NCI-H1092 (cell line): ENCODE measurements at regions not wholly inside any gene's neighbourhood (a gene's known extent, or its start where the extent isn't known, plus 50 kb on each side); places are given as distances from the start of the nearest gene placed in this dataset.

ENCODE experiments used
- DNase-seq: peaks from one replicate; lab custom pipeline; 2025; lab: John Stamatoyannopoulos, UW

DNA sequence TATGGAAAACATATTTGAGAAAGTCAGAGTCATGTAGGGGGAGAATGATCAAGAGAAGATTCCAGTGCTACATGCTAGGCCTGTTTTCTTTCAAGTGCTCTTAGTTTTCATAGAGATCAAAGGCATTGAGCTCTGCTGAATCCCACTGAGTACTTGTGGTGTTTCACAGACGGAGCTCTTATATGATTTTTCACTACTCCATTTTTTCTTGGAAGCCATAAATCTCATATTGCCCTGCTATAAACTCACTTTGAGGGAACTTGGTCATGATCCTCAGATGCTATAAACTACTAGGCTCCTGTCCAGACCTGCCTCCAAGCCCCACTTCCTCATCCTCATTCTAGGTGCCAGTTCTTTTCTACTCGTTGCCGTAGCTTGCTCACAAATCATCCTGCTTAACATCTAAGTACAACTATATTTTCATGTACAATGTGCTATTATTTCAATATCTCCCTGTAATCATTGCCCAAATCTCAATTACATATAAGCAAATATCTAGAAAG lies 180.8 kb upstream of the CCDC179 start:
- no peak for DNase-seq

DNA sequence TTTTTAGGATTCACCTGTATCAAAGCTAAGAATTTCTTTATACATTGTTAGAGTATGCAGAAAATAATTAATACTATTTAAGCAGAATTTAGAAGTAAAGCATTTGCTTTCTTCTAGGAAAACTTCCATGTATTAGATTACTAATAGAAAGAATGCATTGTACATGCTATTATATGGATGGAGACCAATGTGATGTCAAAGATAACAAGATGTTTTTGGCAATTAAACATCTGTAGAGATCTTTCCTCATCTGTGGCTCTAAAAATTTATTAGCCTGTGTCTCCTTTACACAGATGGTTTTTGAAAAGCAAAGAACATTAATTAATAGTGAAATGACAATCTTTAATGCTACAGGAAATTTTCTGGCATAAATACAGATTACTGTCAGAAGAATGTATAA lies 198.4 kb upstream of the CCDC179 start:
- DNase-seq: no peak

DNA sequence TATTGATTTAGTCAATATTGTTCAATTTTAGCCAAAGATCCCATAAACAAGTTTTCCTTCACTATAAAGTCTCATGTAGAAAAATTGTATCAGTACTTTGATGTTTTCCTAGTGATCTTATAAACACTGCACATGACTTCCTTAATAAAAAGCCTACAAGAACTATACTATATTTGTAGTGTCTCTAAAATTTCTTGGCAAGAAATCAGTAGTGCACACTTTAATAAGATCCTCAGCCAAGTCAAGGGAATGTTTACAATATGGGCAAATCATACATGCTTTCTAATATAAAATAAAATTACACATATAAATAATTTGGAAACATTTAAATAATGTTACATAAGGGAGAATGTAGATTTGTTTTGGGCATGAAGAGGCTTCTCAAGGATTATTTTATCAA lies 203.0 kb upstream of the CCDC179 start:
- no peak for DNase-seq

DNA sequence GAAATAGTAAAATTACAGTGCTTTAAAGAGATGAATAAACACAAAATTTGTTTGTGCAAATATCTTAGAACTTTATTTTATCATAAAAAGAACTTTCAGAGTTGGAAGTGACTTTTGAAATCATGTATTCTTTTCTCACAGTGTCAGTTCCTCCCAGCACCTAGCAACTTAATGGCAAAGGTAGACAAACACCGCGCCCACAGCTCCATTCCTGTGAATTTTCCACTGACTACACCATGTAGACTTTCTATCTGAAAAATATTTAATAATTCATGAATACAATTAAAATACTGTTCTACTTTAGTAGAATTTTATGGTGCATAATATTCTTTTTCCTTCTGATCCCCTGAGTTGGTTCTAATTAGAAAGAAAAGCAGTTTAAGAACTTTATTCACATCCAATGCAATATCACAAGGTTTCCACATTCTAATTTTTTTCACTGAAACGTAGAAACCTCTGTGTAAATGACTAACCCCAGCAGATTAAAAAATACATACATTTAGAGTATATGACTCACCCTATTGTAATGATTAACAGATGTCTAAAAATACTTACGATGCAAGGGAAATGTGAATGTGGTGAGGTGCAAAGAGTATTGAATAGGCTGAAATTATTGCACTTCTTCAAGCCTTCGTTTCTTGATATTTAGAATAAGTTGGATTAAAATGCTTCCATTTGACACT lies 218.2 kb upstream of the CCDC179 start:
- no peak for DNase-seq

DNA sequence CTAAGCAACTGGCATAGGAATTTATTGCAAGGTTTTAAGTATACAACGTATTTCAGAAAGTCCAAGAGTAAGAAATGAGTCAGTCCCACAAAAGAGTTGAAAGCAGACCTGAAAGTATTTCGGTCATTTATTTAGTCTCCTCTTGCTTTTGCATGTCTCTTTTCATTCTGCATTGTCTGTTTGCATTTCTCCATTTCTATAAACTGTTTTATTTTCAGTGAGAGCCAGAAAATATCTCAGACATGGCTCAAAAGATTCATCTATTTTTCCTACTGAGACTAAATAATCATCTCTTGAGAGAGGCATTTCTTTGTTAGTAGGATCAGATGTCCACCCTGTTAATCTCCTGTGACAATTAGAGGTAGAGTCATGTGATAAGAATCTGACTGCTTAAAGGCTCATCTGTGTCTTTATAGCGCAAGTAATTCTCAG lies 219.1 kb upstream of the CCDC179 start:
- DNase-seq: no peak

DNA sequence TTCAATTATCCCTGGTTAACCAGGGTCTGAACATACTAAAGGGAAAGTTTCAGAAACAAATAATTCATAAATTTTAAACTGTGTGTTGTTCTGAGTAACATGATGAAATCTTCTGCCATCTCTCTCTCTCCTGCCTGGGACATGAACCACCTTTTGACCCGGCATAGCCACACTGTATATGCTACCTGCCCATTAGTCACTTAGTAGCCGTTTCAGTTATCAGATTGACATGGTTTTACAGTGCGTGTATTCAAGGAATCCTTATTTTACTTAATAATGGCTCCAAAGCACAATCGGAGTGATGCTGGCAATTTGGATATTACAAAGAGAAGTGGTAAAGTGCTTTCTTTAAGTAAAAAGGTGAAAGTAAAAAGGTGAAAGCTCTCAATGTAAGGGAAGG lies 227.1 kb upstream of the CCDC179 start:
- no peak for DNase-seq

DNA sequence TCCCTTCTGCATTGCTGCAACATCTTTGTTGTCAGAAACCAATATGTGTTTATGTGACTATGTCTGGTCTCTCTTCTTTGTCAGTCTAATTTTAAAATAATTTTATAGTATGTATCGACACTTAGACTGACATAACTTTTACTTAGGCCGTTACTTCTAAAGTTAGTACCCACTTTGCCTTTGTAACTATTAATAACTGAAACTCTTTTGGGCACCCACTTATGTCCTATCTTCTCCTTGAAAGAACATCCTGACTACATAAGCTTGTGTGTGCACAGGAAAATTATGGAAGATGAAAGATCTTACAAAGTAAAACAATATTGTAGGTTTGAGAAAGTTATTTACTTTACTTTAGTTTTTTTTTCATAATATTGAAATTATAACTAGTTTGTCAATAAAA lies 230.4 kb upstream of the CCDC179 start:
- DNase-seq: no peak

DNA sequence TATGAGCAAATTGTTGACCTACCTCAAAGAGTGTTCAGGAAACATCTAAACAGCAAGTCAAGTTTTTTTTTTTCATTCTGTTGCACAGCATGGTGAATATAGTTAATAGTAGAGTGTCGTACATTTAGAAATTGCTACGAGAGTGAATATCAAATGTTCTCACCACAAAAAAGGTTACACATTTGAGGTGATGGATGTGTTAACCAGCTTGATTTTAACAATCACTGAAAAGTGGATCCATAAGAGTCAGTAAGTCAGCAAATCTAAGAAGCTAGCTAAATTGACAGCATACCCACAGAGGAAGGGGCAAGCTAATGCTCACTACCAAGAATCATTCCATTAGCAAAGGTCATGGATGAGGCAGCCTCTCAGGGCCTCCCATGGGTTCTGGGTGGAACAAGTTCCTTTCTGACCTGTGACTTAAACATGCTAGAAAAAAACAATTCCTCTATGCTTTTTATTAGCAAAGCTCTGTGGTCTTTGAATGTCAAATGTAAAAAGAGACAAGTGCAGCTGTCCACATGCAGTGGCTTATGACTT lies 235.4 kb upstream of the CCDC179 start:
- DNase-seq: no peak

DNA sequence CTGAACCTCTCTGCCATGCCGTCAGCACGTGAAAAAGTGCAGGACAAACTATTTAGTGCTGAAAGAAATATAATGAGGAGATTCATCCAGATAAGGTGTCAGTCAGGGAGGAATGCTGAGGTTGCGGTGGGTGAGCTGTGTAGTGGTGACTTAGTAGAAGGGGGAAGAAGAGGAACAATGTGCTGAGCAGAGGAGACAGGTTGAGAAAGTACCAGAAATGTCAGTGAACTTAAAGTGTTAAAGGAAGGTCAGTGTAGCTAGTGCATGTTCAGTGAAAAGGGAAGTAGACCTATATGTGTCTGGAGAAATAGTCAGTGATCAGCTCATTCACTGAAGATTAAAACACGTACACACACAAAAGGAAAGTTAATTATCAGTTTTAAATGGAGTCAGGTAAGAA lies 237.6 kb upstream of the CCDC179 start:
- no peak for DNase-seq

DNA sequence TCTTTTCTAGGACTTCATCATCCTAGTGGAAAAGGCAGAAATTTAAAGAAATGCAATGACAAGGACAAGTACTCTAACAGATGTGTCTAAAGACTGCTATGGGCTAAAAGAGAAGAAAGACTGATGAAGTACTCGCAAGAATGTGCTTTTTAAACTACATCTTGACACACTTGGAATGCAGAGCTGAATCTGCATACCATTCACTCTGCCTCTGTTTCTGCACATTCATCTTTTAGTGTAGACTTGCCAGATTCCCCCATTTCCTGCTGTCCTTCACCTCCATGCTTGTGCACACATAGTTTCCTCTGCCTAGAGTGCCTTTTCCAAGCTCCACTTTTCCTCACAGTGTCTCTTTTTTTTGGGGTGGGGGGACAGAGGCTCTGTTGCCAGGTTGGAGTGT lies 239.0 kb upstream of the CCDC179 start:
- no peak for DNase-seq

DNA sequence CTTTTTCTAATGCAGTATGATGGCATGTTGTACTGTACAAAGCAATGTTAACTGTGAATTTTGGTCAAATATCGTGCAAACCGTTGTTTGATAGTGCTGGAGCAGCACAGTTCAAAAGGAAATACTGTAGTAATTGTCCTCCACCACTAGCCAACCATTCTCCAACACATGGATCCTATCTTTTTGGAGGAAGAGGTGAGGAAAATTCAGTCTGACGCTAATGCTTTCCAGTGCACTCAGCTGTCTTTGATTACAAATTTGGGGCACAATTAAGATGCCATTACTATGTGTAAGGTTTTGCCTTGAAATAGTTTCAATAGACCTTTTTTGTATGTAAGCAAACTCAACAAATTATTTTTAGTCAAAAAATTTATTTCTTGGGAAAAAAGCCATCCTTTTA lies 240.5 kb upstream of the CCDC179 start:
- no peak for DNase-seq

DNA sequence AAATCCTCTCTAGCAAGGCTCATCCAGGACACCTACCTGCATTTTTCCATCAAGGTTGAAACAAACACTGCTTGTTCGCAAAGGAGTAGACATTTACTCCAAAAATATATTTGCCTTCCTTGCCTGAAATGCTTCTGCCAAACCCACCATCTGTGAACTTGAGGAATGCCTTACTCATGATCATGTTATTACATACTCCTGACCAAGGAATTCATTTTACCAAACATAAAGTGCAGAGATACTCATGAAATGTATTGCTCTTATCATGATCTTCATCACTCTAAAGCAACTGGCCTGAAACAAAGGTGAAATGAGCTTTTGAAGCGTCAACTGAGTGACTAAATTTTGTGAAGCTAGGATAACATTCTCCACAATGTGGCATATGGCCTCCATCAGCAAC lies 243.1 kb upstream of the CCDC179 start:
- DNase-seq: no peak

DNA sequence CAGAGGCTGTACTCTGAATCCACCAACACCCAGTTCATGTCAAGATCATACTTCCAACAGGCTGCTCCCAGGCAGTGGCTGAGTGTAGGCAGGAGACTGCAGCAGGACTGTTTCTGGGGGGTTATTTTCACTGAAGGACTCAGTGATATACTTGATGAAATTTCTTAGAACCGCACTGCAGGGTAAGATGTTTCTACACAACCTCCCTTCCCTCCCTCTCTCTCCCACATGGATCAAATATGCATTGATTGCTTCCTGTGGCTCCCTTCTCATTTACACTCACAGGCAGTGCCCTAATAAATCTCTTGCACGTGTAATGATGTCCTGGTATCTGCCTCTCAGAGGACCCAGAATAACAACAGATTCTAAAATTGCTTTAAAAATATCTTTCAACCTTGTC lies 251.3 kb upstream of the CCDC179 start:
- DNase-seq: no peak

DNA sequence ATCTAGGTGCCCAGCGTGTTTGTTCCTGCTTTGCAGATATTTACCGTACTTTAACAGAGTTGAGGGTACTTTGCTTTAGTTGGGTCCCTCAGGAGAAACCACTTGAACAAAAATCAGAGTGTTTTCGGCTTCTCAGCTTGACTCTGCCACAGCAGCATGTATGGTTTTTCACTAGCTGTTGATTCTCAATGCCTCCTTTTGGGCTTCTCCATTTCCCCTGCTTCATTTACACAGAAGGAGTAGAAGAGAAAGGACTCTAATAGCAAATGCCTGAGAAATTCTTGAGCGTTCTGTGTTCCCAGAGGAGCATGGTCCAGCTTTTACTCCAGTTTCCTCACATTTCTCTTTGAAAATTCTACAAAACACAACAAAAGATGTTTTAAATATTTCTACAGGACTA lies 252.1 kb upstream of the CCDC179 start:
- DNase-seq: no peak

DNA sequence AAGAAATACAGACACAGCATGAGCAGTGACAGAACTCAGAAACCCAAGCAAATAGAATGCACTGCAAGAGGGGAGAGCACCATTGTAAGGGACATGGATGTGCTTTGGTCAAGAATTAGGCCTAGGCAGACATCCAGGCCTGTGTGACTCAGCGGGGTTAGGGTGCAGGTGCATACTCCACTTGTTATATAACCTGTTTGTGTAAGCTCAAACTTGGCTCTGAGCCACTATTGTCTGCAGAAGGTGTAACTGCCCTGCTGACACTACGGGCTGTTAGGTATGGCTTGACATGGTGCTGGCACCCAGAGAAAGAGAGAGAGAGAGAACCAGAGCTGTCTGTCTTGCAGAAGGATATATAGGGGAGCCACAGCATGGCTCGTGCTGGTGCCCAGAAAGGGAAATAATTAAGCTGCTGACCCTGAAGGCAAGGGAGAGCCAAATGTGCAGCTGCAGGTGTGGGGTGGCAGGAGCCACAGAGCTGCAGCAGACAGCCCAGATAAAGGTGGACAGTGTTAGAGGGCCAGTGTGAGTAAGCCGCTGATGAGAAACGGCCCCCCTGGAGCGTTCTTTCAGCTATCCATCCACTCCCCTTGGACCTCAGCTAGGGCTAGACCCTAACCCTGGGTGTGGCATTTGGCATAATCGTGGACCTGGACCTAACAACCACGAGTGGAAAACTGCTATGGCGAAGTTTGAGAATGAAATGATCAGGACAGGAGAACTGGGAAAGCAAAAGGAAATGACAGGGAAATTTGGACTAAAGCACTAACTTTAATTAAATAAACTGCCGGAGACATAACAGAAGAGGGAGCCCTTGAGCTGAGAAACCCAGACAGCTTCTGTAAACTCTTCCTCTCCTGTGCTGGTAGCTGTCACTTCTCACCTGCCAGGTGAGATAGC lies 253.0 kb upstream of the CCDC179 start:
- DNase-seq: peak; percentile 20

DNA sequence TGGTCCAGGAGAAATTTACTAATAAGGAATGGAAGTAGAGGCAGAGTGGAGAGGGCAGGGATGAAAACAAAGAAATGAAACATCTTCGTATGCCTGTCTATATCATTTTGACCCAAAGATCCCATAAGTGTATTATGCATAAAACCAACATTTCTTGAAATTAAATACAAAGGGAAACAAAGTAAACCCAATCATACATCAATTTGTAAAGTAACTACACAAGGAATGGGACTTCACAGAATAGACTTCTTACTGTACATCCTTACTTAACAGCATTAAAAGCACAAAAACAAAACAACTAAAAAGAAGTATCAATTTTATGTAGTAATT lies 253.6 kb upstream of the CCDC179 start:
- no peak for DNase-seq

DNA sequence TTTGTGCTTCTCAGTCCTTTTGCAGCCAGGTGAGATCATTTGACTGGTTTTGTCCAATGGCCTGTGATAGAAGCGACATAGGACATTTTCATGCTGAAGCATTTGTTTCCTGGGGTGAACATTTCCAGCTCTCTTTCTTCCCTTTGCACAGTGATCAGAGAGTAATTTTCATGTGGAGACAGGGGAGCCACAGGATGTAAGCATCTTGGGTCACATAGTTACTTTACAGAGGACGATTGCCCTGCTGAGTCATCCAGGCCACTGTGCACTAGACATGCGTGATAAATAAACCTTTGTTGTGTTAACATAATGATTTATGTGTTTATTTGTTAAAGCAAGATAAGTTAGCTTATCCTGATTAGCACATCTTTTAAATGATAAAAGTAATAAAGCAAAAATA lies 263.5 kb upstream of the CCDC179 start:
- no peak for DNase-seq

DNA sequence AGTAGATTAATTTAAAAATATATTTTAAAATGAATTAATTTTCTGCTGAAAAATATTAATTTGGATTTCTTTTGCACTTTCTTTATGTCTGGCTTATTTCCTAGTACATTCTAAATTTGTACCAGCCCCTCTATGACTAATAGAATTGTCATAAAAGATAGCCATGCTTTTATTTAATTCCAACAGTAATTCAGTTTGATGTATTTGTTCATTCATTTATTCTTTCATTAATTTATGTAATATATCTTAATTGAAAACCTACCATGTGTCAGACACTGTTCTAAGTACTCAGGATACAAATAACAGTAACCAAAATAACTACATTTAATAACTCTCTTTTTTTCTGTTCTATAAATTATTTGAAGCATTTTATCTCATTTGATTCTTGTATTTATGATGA lies 264.0 kb upstream of the CCDC179 start:
- DNase-seq: no peak

DNA sequence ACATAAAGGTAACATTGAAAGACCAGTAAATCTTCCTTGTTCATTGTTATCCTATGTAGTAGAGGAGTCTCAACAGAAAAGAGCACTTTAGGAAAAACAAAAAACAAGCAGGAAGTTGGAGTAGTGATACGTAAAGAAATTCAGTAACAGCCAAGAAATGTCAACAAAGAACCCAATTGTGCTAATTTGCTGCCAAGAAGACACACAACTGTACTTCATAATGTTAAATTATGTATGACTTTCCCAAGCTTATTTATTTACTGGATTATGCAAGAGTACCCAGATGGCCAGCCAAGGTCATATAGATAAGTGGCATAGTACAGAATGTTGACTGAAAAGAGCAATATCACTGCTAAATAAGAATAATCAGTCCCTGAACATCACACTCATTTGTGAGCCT lies 264.7 kb upstream of the CCDC179 start:
- DNase-seq: no peak

DNA sequence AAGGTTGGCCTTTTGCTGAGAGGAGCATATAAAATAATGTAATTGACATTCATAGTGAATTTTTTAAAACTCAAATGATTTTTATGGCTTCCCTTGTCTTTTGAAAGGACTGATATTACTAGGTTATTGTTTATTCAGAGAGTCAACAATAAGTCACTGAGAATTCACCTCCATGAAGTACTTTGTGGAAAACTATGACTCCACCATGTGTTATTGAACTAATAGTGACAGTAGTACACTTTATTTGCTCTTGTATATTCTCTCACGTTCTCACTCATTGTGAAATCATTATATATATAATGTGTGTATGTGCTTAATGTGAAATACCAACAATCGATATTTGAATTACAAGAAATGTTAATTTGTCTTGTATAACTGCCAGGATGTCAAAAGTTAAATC lies 267.4 kb upstream of the CCDC179 start:
- no peak for DNase-seq

DNA sequence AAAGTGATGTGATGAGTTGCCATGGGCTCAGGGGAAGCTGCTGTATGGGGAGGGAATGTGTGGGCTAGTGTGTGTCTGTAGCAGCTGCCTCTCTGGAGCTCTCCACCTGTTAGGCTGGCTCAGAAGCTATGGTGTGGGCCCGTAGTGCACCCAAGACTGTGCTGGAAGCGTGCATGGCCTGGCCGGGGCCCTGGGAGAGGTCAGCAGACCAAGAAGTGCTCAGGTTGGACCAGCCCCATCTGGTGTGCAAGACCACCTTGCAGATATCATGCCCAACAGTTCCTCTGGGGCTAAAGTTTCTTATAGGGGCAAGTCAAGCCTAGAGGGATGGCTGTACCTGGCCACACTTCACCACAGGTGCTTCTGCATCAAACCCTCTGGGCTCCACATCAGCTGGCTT lies 274.4 kb upstream of the CCDC179 start:
- no peak for DNase-seq

DNA sequence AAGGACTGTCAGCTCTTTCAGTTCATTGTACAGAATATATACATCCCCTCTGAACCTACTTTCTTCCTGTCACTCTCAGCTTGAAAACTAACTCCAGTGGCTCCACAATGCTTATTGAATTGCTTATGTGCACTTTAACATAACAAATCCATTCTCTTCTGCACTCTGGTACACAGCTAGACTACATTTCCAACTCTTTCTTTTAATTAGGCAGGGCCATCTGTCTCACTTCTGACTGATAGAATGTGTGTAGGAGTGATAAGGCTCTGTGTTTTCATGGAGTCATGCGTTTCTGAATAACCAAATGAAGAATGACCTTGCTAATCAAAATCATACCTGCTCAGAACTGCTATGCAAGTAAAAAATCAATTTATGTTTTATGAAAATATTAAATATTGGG lies 278.5 kb upstream of the CCDC179 start:
- no peak for DNase-seq

DNA sequence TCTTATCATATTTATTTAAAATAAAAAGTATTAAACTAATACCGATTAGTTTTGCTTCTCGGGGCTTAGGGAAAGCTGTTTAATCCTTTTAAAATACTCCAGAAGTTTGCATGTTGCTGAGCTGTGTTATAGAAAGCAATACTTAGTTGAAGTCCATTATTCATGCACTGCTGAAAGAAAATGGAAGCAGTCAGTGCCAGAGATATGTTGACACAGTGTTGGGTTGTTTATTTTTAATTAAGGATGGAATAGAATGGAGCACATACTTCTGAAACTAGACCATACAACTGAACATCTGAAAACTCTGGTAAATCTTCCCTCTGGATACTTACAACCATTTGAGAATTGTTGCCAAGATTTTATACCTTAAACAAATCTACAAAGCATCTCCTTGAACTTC lies 282.7 kb upstream of the CCDC179 start:
- DNase-seq: no peak
